Colonic mucosa (tissue), 4 donors: ENCODE measurements at regions not wholly inside any gene's neighbourhood (a gene's known extent, or its start where the extent isn't known, plus 50 kb on each side); places are given as distances from the start of the nearest gene placed in this dataset.

Experiments
- DNase-seq: peaks from one replicate; pipeline ENCODE4 v3.0.0-alpha.2; 2020
- H3K27ac ChIP-seq: fragments of 200-600 bp; one replicate; pipeline ENCODE4 v1.8.0; 2021
- H3K27me3 ChIP-seq: fragments of 200-600 bp; one replicate; pipeline ENCODE4 v1.8.0; 2021
- H3K36me3 ChIP-seq: fragments of 200-600 bp; one replicate; pipeline ENCODE4 v1.8.0; 2021
- H3K4me1 ChIP-seq: fragments of 200-600 bp; one replicate; pipeline ENCODE4 v1.8.0; 2021; ENCODE audit warnings: mild to moderate bottlenecking
- H3K4me3 ChIP-seq: fragments of 200-600 bp; one replicate; pipeline ENCODE4 v1.8.0; 2021
- H3K9ac ChIP-seq, 2 donors: one replicate each; pipeline ENCODE4 v1.7.0; 2013; ENCODE audit warnings: control low read depth in 2 of 2, low read depth in 2 of 2, low read length in 2 of 2
- H3K9me3 ChIP-seq: fragments of 200-600 bp; one replicate; pipeline ENCODE4 v1.8.0; 2021
- CTCF ChIP-seq: fragments of 200-600 bp; IDR thresholded peaks from one replicate; pipeline ENCODE4 v1.8.0; 2022; ENCODE audit warnings: antibody characterized with exemption, mild to moderate bottlenecking
- intact Hi-C: fragments of 100-400 bp; cut with DNase I; formaldehyde crosslinking; loops from one replicate; pipeline ENCODE4 v1.14.1; 2022
- donor health status: healthy.
- donor health status: DM: no; HTN: no; CAD: no.
- donor health status: DM: no; HTN: no; CAD: no.

GRCh38 chr6:14983599-14984518 lies 262.0 kb upstream of the JARID2 start:
- Histone ChIP-seq H3K4me1 (no peaks in the 10 kb centered on the region), H3K9ac (peak overlapping the region in 1 of 2 donors; percentile 4), H3K9me3 (no peaks in the 10 kb centered on the region), H3K4me3 (no peak overlapping the region), H3K36me3 (no peaks in the 10 kb centered on the region), H3K27ac (no peak overlapping the region), H3K27me3 (no peaks in the 10 kb centered on the region)
- no peak for DNase-seq
- intact Hi-C loops: no loop called here
- no peak for TF ChIP-seq CTCF

- DNase-seq: peak; percentile 70
- TF ChIP-seq CTCF: no peak
- intact Hi-C loops: no loop called here
- H3K4me1 ChIP-seq: no peaks in the 10 kb centered on the region
- H3K27me3 ChIP-seq: no peaks in the 10 kb centered on the region
- no peaks in the 10 kb centered on the region for H3K9me3 ChIP-seq
- peak overlapping the region in 1 of 2 donors; percentile 4 for H3K9ac ChIP-seq
- H3K4me3 ChIP-seq: no peak overlapping the region
- no peak overlapping the region for H3K27ac ChIP-seq
- H3K36me3 ChIP-seq: no peaks in the 10 kb centered on the region
These were observed 261.4 kb upstream of the JARID2 start for GRCh38 chr6:14984519-14984853.

- no peaks in the 10 kb centered on the region for H3K27me3 ChIP-seq
- no peak overlapping the region for H3K9ac ChIP-seq
- DNase-seq: no peak
- no peak overlapping the region for H3K4me3 ChIP-seq
- H3K9me3 ChIP-seq: no peaks in the 10 kb centered on the region
- H3K27ac ChIP-seq: no peak overlapping the region
- no peaks in the 10 kb centered on the region for H3K4me1 ChIP-seq
- H3K36me3 ChIP-seq: no peaks in the 10 kb centered on the region
- no peak for TF ChIP-seq CTCF
- intact Hi-C loops: no loop called here
These were observed 260.5 kb upstream of the JARID2 start for GRCh38 chr6:14985366-14985765.

- no peak for TF ChIP-seq CTCF
- H3K36me3 ChIP-seq: no peaks in the 10 kb centered on the region
- no peaks in the 10 kb centered on the region for H3K9me3 ChIP-seq
- peak; percentile 50 for DNase-seq
- no peak overlapping the region for H3K9ac ChIP-seq
- intact Hi-C loops: no loop called here
- no peak overlapping the region for H3K4me3 ChIP-seq
- no peak overlapping the region for H3K27ac ChIP-seq
- no peaks in the 10 kb centered on the region for H3K4me1 ChIP-seq
- H3K27me3 ChIP-seq: no peaks in the 10 kb centered on the region
These were observed 259.5 kb upstream of the JARID2 start for GRCh38 chr6:14986370-14986769.

- H3K9me3 ChIP-seq: no peaks in the 10 kb centered on the region
- H3K4me1 ChIP-seq: no peaks in the 10 kb centered on the region
- intact Hi-C loops: no loop called here
- no peak for TF ChIP-seq CTCF
- no peaks in the 10 kb centered on the region for H3K27me3 ChIP-seq
- H3K9ac ChIP-seq: no peak overlapping the region
- H3K27ac ChIP-seq: no peak overlapping the region
- no peak overlapping the region for H3K4me3 ChIP-seq
- H3K36me3 ChIP-seq: no peaks in the 10 kb centered on the region
- no peak for DNase-seq
These were observed 258.4 kb upstream of the JARID2 start for GRCh38 chr6:14987490-14987889.
